ENCODE measurements at regions not wholly inside any gene's neighbourhood (a gene's known extent, or its start where the extent isn't known, plus 50 kb on each side); places are given as distances from the start of the nearest gene placed in this dataset.

GRCh38 chr20:24185791-24186190 is 197.2 kb upstream of the GGTLC1 start:
- no peaks in the 10 kb centered on the region for H3K27me3 Mint-ChIP-seq (ENCODE audit: unreplicated experiment)
- no peaks in the 10 kb centered on the region for H3K9me3 Mint-ChIP-seq (ENCODE audit: unreplicated experiment)
- TF ChIP-seq CTCF (IDR thresholded peaks at IDR 0.05; ENCODE audit: partially characterized antibody, unreplicated experiment): no peak
- H3K27ac Mint-ChIP-seq (ENCODE audit: unreplicated experiment): no peak overlapping the region
- H3K36me3 Mint-ChIP-seq (ENCODE audit: unreplicated experiment): no peaks in the 10 kb centered on the region
- H3K4me1 Mint-ChIP-seq (ENCODE audit: low read depth, unreplicated experiment): no peaks in the 10 kb centered on the region
- no peak for DNase-seq
- no peak overlapping the region for H3K4me3 Mint-ChIP-seq (ENCODE audit: unreplicated experiment)

- Mint-ChIP-seq H3K9me3 (ENCODE audit: unreplicated experiment) (no peaks in the 10 kb centered on the region), H3K4me3 (ENCODE audit: unreplicated experiment) (no peak overlapping the region)
Observed at GRCh38 chr20:24181151-24181550, 192.6 kb upstream of the GGTLC1 start.

GRCh38 chr20:24169256-24169655 is 180.7 kb upstream of the GGTLC1 start:
- no peak for TF ChIP-seq CTCF (IDR thresholded peaks at IDR 0.05; ENCODE audit: partially characterized antibody, unreplicated experiment)
- H3K9me3 Mint-ChIP-seq (ENCODE audit: unreplicated experiment): peaks cover 2% of the 10 kb centered on the region
- no peak overlapping the region for H3K4me3 Mint-ChIP-seq (ENCODE audit: unreplicated experiment)
- DNase-seq: no peak
- peaks cover 3% of the 10 kb centered on the region for H3K27me3 Mint-ChIP-seq (ENCODE audit: unreplicated experiment)
- H3K36me3 Mint-ChIP-seq (ENCODE audit: unreplicated experiment): no peaks in the 10 kb centered on the region
- H3K4me1 Mint-ChIP-seq (ENCODE audit: low read depth, unreplicated experiment): no peaks in the 10 kb centered on the region
- no peak overlapping the region for H3K27ac Mint-ChIP-seq (ENCODE audit: unreplicated experiment)

More at GRCh38 chr20:24181151-24181550, 192.6 kb upstream of the GGTLC1 start:
- Mint-ChIP-seq H3K27ac (ENCODE audit: unreplicated experiment) (no peak overlapping the region), H3K36me3 (ENCODE audit: unreplicated experiment) (no peaks in the 10 kb centered on the region), H3K27me3 (ENCODE audit: unreplicated experiment) (no peaks in the 10 kb centered on the region), H3K4me1 (ENCODE audit: low read depth, unreplicated experiment) (no peaks in the 10 kb centered on the region)
- TF ChIP-seq CTCF (IDR thresholded peaks at IDR 0.05; ENCODE audit: partially characterized antibody, unreplicated experiment): no peak
- DNase-seq: no peak

- TF ChIP-seq CTCF (IDR thresholded peaks at IDR 0.05; ENCODE audit: partially characterized antibody, unreplicated experiment): no peak
- no peak for DNase-seq
- no peak overlapping the region for H3K27ac Mint-ChIP-seq (ENCODE audit: unreplicated experiment)
- H3K4me3 Mint-ChIP-seq (ENCODE audit: unreplicated experiment): no peak overlapping the region
- peaks cover 8% of the 10 kb centered on the region for H3K27me3 Mint-ChIP-seq (ENCODE audit: unreplicated experiment)
- no peaks in the 10 kb centered on the region for H3K4me1 Mint-ChIP-seq (ENCODE audit: low read depth, unreplicated experiment)
- peaks cover 12% of the 10 kb centered on the region for H3K36me3 Mint-ChIP-seq (ENCODE audit: unreplicated experiment)
- peaks cover 1% of the 10 kb centered on the region for H3K9me3 Mint-ChIP-seq (ENCODE audit: unreplicated experiment)
Observed at GRCh38 chr20:24166412-24166811, 177.8 kb upstream of the GGTLC1 start.

- H3K9me3 Mint-ChIP-seq (ENCODE audit: unreplicated experiment): peaks cover 1% of the 10 kb centered on the region
- DNase-seq: no peak
- H3K4me3 Mint-ChIP-seq (ENCODE audit: unreplicated experiment): no peak overlapping the region
- peaks cover 12% of the 10 kb centered on the region for H3K36me3 Mint-ChIP-seq (ENCODE audit: unreplicated experiment)
- no peak for TF ChIP-seq CTCF (IDR thresholded peaks at IDR 0.05; ENCODE audit: partially characterized antibody, unreplicated experiment)
- no peaks in the 10 kb centered on the region for H3K4me1 Mint-ChIP-seq (ENCODE audit: low read depth, unreplicated experiment)
- H3K27me3 Mint-ChIP-seq (ENCODE audit: unreplicated experiment): peaks cover 8% of the 10 kb centered on the region
- no peak overlapping the region for H3K27ac Mint-ChIP-seq (ENCODE audit: unreplicated experiment)
Observed at GRCh38 chr20:24166123-24166381, 177.5 kb upstream of the GGTLC1 start.
